ENCODE measurements at regions not wholly inside any gene's neighbourhood (a gene's known extent, or its start where the extent isn't known, plus 50 kb on each side); places are given as distances from the start of the nearest gene placed in this dataset.

DNA sequence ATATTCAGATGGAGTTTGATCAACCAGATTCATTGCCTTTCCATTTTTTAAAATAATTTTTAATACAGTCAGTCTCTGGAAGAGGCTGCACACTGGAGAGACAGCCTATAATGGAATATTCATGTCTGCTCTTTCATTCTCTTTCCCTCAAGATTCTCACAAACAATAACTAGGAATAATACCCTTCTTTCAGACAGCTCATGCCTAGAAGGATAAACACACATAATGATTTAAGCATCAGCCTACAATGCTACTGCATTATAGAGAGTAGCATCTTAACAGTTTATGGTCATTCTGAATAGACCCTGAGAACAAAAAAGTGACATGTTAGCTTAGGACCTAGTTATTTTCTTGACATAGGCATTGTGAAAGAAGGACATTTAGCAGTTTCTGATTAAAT is 1692.3 kb downstream of the GRIK2 start:
- no peak for DNase-seq (ENCODE audit: low read depth)

DNA sequence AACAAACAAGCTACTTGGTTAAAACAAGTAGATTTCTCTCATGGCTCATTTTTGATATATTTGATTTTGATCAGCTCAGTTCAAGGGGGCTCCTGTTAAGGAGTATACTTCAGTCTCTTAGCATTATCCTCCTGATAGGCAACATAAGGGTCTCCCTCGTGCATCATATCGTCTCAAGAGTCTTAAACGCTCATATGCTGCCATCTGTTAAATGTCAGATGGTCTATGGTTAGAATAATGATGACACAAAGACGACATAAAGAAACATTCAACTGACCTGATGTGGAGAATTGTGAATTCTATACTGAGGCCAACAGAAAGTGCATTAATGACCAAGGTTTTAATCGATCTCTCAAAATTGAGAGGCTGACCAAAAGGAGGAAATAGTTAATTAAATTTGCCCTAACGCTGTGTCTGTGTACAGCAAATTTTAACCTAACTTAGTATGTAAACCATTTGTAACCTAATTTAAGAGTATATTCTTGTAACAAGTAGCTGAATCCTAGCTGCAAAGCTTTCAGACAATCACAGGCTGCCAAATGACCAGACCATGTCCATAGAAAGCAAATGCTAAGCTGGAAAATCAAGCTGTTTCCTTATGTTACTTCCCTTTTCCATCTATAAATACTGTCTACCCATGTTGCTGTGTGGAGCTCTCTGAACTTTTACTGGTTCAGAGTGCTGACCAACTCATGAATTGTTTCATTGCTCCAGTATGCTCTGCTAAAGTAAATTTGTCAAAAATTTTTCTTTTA is 1688.5 kb downstream of the GRIK2 start:
- DNase-seq (ENCODE audit: low read depth) = no peak

DNA sequence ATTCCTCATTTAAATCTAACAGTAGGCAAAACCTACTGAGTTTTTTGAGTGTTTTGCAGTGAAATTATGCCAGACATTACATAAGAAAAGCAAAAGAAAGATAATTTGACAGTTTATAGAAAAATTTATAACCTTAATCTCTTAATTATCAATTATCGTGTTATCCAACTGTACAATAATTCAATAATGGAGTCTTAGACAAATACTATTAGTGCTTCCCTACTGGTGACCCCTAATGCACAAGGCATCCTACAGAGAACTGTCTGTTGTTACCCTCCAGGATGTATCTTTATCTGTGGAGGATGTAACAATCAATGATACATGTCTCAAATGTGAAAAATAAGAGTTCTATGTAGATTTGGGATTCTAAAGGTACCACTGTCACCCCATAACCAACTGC is 1687.6 kb downstream of the GRIK2 start:
- no peak for DNase-seq (ENCODE audit: low read depth)

DNA sequence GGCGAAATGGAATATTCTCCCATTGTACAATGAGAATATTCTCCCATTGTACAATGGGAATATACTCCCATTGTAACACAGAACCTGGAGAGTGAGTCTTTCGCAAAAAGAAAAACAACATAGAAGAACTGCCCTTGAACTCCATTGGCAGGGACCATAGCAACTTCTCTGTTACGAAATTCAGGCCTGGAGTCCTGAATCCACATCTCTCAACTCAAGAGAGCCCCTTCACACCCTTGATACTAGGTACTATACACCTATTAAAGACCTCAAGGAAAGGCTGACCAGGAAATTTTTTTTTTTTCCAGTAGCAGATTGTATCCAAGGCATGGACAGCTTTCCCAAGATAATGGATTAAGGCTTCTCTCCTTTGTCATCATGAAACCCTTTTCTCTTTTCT is 1687.0 kb downstream of the GRIK2 start:
- DNase-seq (ENCODE audit: low read depth) = no peak

DNA sequence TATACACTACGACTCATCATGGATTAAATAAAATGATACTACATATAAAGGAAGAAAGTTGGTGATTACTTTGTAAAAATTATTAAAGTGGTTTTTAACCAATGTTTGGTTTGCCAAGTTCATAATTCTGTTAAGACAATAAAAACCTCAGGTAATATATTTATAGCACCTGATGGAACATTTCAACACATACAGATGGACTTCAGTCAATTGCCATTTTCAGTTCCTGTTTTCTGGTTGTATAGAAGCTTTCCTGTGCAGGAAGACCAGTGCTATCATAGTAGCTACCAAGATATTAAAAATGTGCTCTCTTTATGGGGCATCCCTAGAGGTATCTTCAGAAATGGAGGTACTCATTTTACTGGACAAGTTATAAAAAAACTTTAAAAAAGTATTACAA is 1686.4 kb downstream of the GRIK2 start:
- DNase-seq (ENCODE audit: low read depth) = no peak

DNA sequence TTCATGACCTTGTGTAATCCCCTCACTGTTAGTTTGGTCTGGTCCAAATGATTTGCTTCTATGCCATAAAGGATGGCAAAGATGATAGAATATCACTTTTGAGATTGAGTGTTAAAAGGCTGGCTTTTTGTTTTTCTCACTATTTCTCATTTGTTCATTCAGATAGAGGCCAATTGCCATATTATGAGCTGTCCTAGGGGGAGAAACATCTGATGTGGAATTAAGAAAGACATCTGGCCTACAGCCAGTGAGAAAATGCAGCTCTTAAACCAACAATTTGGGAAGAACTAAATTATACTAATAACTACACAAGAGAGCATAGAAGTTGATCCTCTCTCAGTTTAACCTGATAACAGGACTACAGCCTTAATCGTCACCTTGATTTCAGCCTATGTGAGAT is 1668.6 kb downstream of the GRIK2 start:
- no peak for DNase-seq (ENCODE audit: low read depth)

DNA sequence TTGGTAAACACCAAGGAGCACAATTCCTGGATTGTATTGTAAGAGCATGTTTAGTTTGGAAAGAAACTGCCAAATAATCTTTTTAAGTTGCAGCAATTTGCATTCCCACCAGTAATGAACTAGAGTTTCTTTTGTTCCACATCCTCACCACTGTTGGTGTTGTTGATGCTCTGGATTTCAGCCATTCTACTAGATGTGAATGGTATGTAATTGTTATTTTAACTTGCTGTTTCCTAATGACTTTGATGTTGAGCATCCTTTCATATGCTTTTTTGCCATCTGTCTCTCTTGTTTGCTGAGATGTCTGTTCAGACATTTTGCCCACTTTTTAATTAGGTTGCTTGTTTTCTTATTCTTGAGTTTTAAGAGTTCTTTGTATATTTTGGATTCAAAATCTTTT is 1654.1 kb downstream of the GRIK2 start:
- no peak for DNase-seq (ENCODE audit: low read depth)

DNA sequence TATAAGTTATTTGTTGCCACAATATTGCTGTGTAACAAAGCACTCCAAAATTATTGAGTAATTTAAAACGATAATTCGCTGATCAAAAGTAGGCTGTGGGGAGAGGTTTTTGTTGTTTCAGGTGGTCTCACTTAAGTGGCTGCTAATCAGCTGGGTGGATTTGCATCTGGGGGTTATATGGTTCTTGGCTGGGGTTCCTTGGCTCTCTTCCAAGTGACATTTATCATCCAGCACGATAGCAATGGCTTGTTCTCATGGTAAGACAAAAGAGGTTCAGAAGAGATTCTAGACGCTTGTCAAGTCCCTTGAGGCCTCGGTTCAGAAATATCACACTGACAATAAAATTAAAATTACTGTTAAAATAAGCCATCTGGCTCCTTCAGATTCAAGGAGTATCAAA is 1648.8 kb downstream of the GRIK2 start:
- DNase-seq (ENCODE audit: low read depth) = no peak

DNA sequence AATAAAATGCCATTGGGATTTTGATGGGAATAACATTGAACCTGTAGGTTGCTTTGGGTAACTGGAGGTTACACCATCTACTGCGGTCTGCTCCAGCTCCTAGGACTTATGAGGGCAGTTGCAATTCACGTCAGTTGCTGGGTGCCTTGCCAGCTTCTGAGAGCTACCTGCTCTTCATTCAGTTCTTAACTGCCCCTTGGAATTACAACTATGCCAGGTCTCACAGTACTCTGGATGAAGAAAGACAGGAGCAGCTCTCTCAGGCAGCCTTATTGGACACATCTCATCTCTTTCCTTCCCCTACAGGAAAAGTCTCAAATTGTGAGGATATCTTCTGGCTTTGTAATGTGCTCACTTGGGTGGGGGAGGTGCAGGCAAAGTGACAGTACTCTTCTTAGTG is 1643.3 kb downstream of the GRIK2 start:
- DNase-seq (ENCODE audit: low read depth) = no peak

DNA sequence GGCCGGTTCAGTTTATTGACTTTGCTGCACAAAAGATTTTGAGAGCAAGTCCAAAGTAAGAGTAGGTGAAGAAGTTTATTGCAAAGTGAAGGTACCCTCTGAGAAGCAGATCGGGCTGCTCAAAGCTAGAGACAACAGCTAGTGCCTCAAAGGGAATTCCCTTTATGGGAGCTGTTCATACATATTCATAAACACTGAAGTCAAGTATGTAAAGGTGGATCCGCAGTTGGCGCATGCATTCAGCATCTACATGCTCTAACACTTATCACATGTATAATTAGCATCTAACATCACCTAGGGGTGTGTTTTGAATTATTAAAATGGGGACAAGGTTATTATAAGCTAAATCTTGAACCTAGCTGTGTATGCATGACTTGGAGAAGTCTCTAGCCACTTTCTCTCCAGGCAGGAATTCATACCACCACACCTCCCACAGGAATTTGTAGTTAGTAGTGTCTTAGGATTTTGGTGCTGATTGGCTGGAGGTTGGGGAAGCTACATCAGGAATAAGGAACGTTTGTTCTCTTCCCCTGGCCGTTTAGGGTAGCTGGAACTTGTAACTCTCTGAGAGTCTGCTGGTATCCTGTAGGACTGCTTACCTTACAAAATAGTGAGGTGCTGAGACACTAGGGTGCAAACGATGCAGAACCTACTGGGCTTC is 1633.9 kb downstream of the GRIK2 start:
- no peak for DNase-seq (ENCODE audit: low read depth)

DNA sequence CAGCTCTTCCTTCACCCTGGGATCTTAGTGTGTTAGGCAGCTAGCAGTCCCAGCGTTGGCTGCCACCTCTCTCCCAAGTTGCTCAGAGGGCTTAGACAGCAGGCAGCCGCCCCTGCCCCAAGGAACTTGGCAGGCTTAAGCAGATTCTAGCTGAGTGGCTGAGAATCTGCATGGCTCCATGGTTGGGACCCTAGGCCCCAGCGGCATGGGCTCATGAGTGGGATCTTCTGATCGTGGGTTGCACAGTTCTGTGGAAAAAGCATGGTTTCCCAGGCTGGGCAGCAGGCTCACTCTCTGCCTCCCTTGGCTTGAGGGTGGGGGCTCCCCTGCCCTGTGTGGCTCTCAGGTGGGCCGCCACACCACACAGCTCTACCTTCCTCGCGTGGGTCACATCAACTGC is 1624.9 kb downstream of the GRIK2 start:
- DNase-seq (ENCODE audit: low read depth) = no peak

DNA sequence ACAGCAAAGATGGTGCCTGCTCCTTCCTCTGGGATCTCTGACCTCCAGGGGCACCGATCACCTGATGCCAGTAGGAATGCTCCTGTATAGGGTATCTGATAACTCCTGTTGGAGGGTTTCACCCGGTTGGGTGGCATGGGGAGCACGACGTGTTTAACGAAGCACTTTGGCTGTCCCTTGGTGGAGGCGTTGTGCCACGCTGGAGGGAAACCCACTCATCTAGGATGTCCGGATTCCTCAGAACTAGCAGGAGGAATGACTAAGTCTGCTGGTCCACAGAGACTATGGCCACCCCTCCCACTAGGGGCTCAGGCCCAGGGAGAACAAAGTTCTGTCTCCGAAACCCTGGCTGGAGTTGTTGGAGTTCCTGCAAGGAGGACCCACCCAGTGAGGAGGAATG is 1624.4 kb downstream of the GRIK2 start:
- DNase-seq (ENCODE audit: low read depth) = no peak

DNA sequence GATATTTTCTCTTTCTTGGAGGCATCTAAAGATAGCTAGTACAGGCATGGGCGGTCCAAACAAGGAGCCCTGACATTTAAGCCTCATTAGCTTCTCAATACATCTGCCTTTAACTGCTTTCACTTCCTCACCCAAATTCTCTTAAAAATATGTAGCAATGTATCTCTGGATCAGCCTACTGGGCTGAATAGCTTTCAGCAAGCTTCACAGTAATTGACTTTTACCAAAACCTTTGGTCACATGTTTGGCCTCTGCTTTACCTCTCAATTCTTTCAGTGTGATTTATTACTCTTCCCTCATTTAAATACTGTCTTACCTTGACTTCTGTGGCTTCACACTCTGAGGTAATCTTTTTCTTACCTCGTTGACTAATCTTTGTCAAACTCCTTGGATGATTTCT is 1618.1 kb downstream of the GRIK2 start:
- no peak for DNase-seq (ENCODE audit: low read depth)

DNA sequence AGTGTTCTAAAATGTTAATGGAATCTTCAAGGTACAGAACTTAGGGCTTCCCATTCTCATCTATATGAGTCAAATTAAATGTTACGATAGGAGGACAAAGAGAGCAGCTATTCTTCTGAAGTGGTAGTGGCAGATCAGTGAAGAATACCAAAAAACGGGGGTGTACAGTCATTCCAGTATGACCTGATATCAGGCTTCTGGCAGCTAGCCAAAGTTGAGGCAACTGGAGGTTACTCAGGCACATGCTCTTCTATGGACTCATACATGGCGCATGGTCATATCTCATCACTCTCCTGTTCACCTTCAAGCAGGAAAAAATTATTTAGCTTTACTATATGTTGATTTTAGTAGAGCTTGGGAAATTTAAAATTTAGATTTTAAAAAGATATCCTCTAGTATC is 1608.8 kb downstream of the GRIK2 start:
- no peak for DNase-seq (ENCODE audit: low read depth)

DNA sequence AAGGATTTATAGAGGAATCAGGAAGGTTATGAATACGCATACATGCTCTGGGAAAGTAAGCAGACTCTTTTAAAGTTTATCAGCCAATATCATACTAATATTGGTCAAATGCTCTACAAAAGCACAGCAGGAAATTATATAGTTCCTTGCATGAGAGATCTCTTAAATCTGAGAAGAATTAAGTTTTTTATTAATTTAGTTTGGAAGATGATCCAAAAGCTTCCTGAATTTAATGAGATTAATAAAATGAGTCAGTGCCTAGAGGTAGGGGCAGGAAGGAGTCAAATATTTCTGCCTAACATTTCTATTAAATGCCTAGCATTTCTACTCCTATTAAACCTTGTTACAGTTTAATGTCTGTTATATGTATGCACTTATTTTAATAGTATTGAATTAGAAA is 1608.2 kb downstream of the GRIK2 start:
- no peak for DNase-seq (ENCODE audit: low read depth)

DNA sequence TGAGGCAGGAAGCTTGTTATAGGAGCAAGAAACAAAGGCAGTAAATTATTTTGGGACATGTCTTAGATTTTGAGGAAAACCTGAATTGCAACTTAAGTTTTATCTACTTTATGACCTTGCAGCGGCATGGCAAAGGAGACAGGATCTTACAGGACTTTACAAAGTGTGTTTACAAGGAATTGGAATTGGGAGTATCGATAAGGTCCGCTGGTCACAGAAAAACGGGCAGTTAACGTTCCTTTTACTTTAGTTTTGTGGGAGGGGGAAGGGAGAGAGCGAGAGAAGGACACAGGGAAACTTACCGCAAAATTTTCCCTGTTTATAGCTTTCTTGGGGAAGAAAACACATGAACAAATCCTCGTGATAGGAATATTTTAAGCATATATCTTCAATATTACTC is 1607.2 kb downstream of the GRIK2 start:
- DNase-seq (ENCODE audit: low read depth) = no peak

DNA sequence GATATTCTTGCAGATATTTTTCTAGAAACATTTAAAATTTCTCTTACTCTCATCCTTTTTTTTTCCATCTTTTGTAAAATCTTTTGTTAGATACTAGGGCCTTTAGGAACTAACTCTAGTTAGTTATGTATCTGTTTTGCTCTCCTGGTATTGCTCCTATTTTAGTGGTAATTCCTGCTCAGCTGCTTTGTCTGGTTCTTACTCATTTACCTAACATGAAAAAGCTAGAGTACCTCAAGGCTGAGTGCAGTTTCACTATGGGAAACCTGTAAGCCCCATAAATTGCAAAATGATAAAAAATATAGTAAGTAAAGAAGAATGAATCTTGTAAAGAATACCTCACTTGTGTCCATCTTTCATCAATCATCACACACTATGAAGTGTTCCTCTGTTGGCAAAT is 1602.0 kb downstream of the GRIK2 start:
- DNase-seq (ENCODE audit: low read depth) = no peak

DNA sequence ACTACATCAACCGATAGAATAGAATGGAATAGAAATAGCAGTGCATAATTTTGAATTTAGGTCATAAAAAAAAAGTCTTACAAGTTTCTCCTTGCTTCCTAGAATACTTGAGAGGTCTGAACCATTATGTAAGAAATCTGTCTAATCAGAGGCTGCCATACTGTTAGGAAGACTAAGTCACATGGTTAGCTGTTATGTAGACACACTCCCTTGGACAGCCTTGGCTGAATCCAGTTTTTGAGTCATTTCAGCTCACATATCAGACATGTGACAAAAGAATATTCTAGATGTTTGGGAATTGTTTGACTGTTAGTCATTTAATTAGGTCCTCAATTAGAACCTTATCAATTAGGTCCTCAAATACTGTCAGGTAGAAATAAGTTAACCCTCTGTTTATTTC is 1601.4 kb downstream of the GRIK2 start:
- no peak for DNase-seq (ENCODE audit: low read depth)

DNA sequence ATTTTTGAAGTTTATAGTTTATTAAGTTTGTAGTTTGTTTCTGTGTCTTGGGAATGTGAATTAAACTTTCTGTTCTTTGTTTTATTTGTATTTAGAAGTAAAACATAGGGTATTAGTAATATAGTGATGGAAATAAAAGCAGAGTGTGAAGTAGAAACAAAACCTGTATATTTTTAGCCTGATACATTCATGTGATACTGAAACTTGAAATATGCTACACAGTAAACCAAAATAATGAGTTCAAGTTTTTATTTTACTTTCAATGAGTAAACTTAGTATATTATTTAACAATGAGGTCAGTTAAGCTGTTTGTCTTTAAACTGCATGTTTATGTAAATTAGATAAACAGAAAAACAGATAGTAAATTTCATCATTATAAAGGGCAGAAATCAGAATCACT is 1592.6 kb downstream of the GRIK2 start:
- DNase-seq (ENCODE audit: low read depth) = no peak

DNA sequence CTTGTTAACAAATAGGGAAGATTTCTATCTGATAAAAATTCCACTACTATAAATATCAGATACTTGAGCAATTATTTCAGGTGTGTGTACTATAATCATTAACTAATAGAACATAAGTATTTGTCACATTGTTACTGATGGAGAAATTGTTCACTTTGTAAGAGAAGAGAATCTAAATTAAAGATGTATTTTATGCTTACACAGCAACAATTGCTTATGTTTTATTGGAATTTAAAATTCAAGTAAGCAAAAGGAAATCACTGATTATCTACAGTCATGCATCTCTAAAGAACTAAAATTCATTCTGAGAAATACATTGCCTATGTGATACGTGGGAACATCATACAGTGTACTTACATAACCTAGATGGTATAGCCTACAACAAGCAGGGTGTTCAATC is 1590.8 kb downstream of the GRIK2 start:
- DNase-seq (ENCODE audit: low read depth) = no peak

DNA sequence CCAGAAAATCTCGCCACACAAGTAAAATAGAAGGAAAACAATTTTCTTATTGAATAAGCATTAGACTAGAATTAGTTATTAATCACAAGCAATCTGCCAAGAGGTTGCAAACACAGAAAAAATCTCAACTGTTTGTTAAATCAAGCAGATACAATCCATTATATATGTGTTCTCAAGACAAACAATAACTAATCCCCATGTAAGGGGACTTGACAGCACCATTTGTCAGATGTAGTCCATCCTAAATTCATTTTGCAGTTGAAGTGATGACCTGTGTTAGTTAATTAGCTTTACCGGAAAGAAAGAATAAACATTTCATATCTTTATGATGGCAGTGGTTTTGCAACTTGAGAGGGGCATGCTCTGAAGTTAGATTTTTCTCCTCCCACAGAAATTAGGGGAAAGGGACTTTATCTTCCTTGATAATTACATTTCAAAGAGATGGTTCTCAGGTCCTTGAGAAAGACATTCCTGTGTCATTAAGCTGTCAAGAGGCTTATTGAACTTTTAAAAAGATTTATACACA is 1588.0 kb downstream of the GRIK2 start:
- DNase-seq (ENCODE audit: low read depth) = no peak

DNA sequence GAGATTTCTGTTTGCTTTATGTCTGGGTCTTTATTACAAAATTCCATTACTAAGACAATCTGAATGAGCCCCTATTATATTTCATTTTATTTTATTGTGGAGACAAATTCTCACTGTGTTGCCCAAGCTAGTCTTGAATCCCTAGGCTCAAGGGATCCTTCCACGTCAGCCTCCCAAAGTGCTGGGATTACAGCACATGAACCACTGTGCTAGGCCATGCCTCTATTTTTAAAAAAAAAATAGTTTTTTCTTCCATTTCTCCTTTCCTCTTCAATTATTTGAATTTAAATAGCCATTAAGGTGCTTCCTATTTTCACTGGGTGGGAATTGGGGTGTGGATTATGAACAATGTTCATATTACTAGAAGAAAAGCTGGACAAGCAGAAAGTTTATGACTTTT is 1587.4 kb downstream of the GRIK2 start:
- DNase-seq (ENCODE audit: low read depth) = no peak

DNA sequence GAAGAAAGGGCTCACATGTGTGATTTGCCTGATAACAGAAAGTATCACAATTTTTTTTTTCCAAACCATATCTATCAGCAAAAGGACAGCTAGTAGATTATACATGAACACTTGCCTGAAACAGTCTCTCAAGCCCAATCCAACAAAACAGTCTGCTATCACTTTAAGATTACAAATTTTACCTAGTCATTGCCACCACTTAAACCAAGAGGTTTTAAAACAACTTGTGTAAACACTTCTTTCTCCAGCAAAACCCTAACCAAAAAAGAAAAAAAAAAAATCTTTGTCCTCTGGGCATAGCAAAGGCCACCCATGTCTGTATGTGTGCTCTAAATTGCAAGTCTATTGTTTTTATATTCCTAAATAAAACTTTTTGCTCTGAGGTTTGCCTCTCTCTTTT is 1568.4 kb downstream of the GRIK2 start:
- no peak for DNase-seq (ENCODE audit: low read depth)
